ENCODE measurements at regions not wholly inside any gene's neighbourhood (a gene's known extent, or its start where the extent isn't known, plus 50 kb on each side); places are given as distances from the start of the nearest gene placed in this dataset.

DNA sequence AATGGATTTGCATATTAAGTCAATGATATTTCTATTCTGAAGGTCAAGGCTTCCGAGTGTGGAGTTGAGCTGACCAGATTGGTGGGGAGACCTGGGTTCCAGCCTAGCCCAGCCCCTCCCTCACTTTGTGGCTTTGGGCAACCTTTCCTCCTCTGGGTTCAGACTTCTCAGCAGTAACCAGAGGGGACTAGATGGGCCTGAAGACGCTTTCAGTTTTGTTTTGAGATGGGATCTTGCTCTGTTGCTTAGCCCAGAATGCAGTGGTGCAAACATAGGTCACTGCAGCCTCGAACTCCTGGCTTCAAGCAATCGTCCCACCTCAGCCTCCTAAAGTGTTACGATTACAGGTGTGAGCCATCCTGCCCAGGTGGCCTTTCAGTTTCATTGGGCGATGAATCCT, 68.1 kb upstream of the LEP start:
- Histone ChIP-seq H3K9me3 (no peaks in the 10 kb centered on the region), H3K36me3 (no peaks in the 10 kb centered on the region), H3K27ac (no peak overlapping the region), H3K4me1 (peaks cover 5% of the 10 kb centered on the region), H3K4me3 (no peak overlapping the region), H3K27me3 (peaks cover 22% of the 10 kb centered on the region)
- TF ChIP-seq, protein P1, sequence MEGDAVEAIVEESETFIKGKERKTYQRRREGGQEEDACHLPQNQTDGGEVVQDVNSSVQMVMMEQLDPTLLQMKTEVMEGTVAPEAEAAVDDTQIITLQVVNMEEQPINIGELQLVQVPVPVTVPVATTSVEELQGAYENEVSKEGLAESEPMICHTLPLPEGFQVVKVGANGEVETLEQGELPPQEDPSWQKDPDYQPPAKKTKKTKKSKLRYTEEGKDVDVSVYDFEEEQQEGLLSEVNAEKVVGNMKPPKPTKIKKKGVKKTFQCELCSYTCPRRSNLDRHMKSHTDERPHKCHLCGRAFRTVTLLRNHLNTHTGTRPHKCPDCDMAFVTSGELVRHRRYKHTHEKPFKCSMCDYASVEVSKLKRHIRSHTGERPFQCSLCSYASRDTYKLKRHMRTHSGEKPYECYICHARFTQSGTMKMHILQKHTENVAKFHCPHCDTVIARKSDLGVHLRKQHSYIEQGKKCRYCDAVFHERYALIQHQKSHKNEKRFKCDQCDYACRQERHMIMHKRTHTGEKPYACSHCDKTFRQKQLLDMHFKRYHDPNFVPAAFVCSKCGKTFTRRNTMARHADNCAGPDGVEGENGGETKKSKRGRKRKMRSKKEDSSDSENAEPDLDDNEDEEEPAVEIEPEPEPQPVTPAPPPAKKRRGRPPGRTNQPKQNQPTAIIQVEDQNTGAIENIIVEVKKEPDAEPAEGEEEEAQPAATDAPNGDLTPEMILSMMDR (IDR thresholded peaks at IDR 0.05): no peak
- ATAC-seq: no peak
- intact Hi-C loops (cut with DNase I): no loop called here
- DNase-seq: no peak

DNA sequence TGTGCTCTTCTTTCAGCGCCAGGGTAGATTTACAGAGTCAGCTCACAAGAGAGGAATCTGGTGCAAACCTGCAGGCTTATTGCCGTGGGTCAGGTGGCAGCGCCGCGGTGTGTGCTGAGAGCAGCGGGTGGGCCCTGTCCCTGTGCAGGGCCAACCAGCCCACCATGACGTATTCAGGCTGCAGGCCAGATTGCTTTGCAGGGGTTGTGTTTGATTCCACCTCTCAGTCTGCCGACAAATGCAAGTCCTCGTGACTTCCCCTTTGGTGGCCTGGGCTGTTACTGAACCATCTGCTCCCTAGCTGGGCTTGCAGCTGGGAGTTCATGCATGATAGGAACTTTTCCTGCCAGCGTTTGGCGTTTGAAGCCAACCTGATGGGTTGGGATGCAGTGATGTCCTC, 66.7 kb upstream of the LEP start:
- no peak overlapping the region for H3K4me3 ChIP-seq
- no peaks in the 10 kb centered on the region for H3K9me3 ChIP-seq
- no peak for ATAC-seq
- no peak overlapping the region for H3K27ac ChIP-seq
- H3K36me3 ChIP-seq: no peaks in the 10 kb centered on the region
- no peak for DNase-seq
- intact Hi-C loops (cut with DNase I): no loop called here
- TF ChIP-seq, protein P1 (IDR thresholded peaks at IDR 0.05): no peak
- no peaks in the 10 kb centered on the region for H3K4me1 ChIP-seq
- H3K27me3 ChIP-seq: peaks cover 8% of the 10 kb centered on the region

DNA sequence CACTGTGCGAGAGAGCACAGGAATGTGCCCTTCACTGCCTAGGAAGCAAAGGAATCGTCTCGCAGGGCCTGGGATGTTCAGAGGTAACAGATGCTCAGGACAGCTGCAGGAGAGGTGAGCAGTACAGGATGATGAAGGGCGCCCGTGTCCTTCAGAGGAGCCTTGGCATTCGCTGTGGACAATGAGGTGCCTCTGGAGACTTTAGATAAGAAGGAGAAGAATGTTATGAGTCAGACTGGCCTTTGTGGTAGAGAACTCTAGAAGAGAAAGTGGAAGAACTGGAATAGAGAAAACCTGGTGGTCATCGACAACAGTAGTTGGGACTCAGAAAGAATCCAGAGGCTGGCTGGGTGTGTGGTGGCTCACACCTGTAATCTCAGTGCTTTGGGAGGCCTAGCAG, 64.4 kb upstream of the LEP start:
- TF ChIP-seq, protein P1 (IDR thresholded peaks at IDR 0.05): no peak
- no peak for ATAC-seq
- DNase-seq: no peak

DNA sequence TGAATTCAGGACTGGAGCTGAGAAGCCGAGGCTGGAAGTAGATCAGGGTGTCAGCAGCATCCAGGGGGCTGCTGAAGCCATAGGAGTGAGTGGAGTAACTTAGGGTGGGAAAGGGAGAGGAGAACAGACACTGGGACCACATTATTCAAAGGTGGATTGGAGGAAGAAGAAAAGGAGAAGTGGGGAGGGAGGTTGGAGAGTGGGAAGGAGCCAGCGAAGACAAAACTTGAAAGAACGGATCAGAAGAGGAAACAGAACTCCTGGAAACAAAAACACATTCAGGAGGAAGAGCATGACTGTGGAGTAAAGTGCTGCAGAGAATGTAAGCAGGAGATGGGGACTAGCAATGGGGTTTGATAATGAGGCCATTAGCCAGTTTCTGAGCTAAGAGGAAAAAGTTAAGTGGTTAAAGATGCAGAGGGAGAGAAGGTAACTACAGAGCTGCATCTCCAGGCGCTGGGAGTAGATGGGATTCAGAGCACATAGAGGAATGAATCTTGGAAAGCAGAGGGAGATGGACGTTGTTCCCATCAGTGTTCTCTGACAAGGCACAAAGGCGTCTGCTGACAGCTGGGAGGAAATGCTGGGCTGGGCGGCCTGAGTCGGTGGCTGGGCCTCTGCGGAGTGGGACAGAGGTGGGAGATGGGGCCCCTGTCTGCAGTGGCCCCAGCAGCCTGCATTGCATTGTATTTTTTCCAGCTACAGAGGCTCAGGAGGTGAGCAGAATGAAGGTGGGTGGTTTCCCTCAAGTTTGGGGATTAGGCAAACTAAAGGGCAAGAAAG, 63.1 kb upstream of the LEP start:
- ATAC-seq (no peak), DNase-seq (no peak)
- Histone ChIP-seq H3K9me3 (no peaks in the 10 kb centered on the region), H3K27me3 (peaks cover 8% of the 10 kb centered on the region), H3K27ac (no peak overlapping the region), H3K36me3 (no peaks in the 10 kb centered on the region), H3K4me1 (no peaks in the 10 kb centered on the region), H3K4me3 (no peak overlapping the region)
- intact Hi-C loops (cut with DNase I): no loop called here
- TF ChIP-seq, protein P1 (IDR thresholded peaks at IDR 0.05): no peak

More for the DNA sequence above, 64.4 kb upstream of the LEP start:
- Histone ChIP-seq H3K4me3 (no peak overlapping the region), H3K36me3 (no peaks in the 10 kb centered on the region), H3K27me3 (peaks cover 8% of the 10 kb centered on the region), H3K27ac (no peak overlapping the region), H3K4me1 (no peaks in the 10 kb centered on the region), H3K9me3 (no peaks in the 10 kb centered on the region)
- intact Hi-C loops (cut with DNase I): no loop called here

DNA sequence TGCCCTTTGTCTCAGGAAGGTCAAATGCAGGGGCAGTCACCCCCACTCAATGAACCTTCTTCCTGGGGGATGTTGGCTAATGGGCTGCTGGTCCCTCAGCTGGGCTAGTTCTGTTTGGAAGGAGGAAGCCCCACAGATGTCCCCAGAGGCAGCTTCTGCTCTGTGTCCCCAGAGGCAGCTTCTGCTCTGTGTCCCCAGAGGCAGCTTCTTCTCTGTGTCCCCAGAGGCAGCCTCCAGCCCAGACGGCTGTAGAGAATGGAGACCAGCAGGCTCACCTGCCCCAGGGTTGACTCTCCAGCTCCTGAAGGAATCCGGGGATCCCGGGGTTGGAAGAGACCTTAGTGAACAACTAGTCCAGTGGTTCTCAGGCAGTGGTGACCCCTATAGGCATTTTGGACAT, 62.5 kb upstream of the LEP start:
- Histone ChIP-seq H3K4me3 (no peak overlapping the region), H3K27me3 (peaks cover 8% of the 10 kb centered on the region), H3K36me3 (no peaks in the 10 kb centered on the region), H3K4me1 (no peaks in the 10 kb centered on the region), H3K27ac (no peak overlapping the region), H3K9me3 (no peaks in the 10 kb centered on the region)
- DNase-seq: no peak
- ATAC-seq: no peak
- TF ChIP-seq, protein P1 (IDR thresholded peaks at IDR 0.05): no peak
- intact Hi-C loops (cut with DNase I): no loop called here

Data from upper lobe of right lung (tissue), 1 donor.